SU-DHL-6 (cell line): ENCODE measurements at regions not wholly inside any gene's neighbourhood (a gene's known extent, or its start where the extent isn't known, plus 50 kb on each side); places are given as distances from the start of the nearest gene placed in this dataset.

Experiments used
- CTCF ChIP-seq: fragments of 200-600 bp; sonication (generic); IDR thresholded peaks from one replicate; pipeline ENCODE4 v1.5.1; 2017; ENCODE audit warnings: antibody characterized with exemption, mild to moderate bottlenecking, low read length, moderate library complexity; ENCODE audit not compliant: insufficient read depth, poor library complexity, severe bottlenecking
- EZH2phosphoT487 ChIP-seq: fragments of 200-600 bp; sonication (generic), shearing (Covaris generic); conservative IDR thresholded peaks from 2 replicates; pipeline ENCODE4 v1.6.1; 2018; ENCODE audit warnings: mild to moderate bottlenecking, antibody characterized with exemption, low read length, moderate library complexity, mixed read lengths

DNA sequence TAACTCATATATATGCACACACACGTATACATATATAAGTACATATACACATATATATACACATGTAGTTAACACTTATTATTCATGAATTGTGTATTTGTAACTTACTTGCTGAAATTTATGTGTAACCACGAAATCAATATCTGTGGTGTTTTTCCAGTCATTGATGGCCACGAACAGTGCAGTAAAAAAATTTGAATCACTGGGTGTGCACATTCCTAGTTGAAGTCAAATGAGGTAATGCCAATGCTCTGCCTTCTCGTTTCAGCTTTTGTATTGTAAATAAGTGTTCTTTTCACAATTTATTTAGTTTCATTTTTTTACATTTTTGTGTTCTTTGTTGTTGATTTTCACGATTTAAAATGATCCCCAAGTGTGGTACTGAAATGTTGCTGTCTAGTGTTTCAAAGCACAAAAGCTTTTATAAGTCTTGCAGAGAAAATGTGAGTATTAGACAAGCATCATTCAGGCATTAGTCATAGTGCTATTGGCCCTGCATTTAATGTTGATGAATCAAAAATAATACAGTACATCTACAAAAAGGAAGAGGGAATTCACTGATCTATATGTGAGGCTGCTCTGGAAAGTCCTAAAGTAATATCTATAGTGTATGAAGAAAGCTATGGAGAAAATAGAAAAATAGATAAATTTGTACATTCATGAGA, 419.0 kb downstream of the DSC3 start:
- TF ChIP-seq CTCF (no peak), EZH2phosphoT487 (no peak)
